ENCODE measurements at regions not wholly inside any gene's neighbourhood (a gene's known extent, or its start where the extent isn't known, plus 50 kb on each side); places are given as distances from the start of the nearest gene placed in this dataset.

- H3K9me3 ChIP-seq, result no peaks in the 10 kb centered on the region
- ATAC-seq (no peak), DNase-seq (no peak)
- intact Hi-C loops (cut with DNase I; ENCODE audit: low total_unique reads) (no loop called here), in situ Hi-C loops (cut with MboI; ENCODE audit: low sequenced_read_pairs in 4 of 4) (no loop called here)
- H3K27me3 ChIP-seq, result no peaks in the 10 kb centered on the region
- H3K4me1 ChIP-seq, result no peaks in the 10 kb centered on the region
- no peak overlapping the region for H3K4me3 ChIP-seq
- no peak for TF ChIP-seq CTCF (IDR thresholded peaks at IDR 0.05 in 4 of 5, conservative IDR thresholded peaks at IDR 0.05 in 1 of 5)
- TF ChIP-seq POLR2A (IDR thresholded peaks at IDR 0.05), result no peak
- no peaks in the 10 kb centered on the region for H3K36me3 ChIP-seq
- no peak overlapping the region for H3K27ac ChIP-seq
Observed at GRCh38 chr20:24830649-24831048, 118.4 kb upstream of the CST7 start.

- TF ChIP-seq CTCF (IDR thresholded peaks at IDR 0.05 in 4 of 5, conservative IDR thresholded peaks at IDR 0.05 in 1 of 5) (no peak), POLR2A (IDR thresholded peaks at IDR 0.05) (no peak)
- no peaks in the 10 kb centered on the region for H3K27me3 ChIP-seq
- H3K27ac ChIP-seq, result no peak overlapping the region
- intact Hi-C loops (cut with DNase I; ENCODE audit: low total_unique reads) (no loop called here), in situ Hi-C loops (cut with MboI; ENCODE audit: low sequenced_read_pairs in 4 of 4) (no loop called here)
- no peaks in the 10 kb centered on the region for H3K9me3 ChIP-seq
- no peak overlapping the region for H3K4me3 ChIP-seq
- no peaks in the 10 kb centered on the region for H3K36me3 ChIP-seq
- no peak for ATAC-seq
- H3K4me1 ChIP-seq, result no peaks in the 10 kb centered on the region
- no peak for DNase-seq
Observed at GRCh38 chr20:24831232-24831631, 117.8 kb upstream of the CST7 start.

GRCh38 chr20:24832518-24832917 is 116.6 kb upstream of the CST7 start:
- H3K4me3 ChIP-seq, result no peak overlapping the region
- H3K9me3 ChIP-seq, result no peaks in the 10 kb centered on the region
- no peaks in the 10 kb centered on the region for H3K36me3 ChIP-seq
- no peaks in the 10 kb centered on the region for H3K27me3 ChIP-seq
- TF ChIP-seq CTCF (IDR thresholded peaks at IDR 0.05 in 4 of 5, conservative IDR thresholded peaks at IDR 0.05 in 1 of 5) (no peak), POLR2A (IDR thresholded peaks at IDR 0.05) (no peak)
- H3K27ac ChIP-seq, result no peak overlapping the region
- no peak for DNase-seq
- no peaks in the 10 kb centered on the region for H3K4me1 ChIP-seq
- no peak for ATAC-seq
- intact Hi-C loops (cut with DNase I; ENCODE audit: low total_unique reads) (no loop called here), in situ Hi-C loops (cut with MboI; ENCODE audit: low sequenced_read_pairs in 4 of 4) (no loop called here)

GRCh38 chr20:24833592-24833991 is 115.5 kb upstream of the CST7 start:
- Histone ChIP-seq H3K27ac (no peak overlapping the region), H3K4me3 (no peak overlapping the region), H3K9me3 (no peaks in the 10 kb centered on the region), H3K36me3 (no peaks in the 10 kb centered on the region), H3K4me1 (no peaks in the 10 kb centered on the region), H3K27me3 (no peaks in the 10 kb centered on the region)
- in situ Hi-C loops (cut with MboI; ENCODE audit: low sequenced_read_pairs in 4 of 4), result no loop called here
- DNase-seq, result no peak
- no peak for ATAC-seq
- no peak for TF ChIP-seq CTCF (IDR thresholded peaks at IDR 0.05 in 4 of 5, conservative IDR thresholded peaks at IDR 0.05 in 1 of 5)
- no peak for TF ChIP-seq POLR2A (IDR thresholded peaks at IDR 0.05)
- intact Hi-C loops (cut with DNase I; ENCODE audit: low total_unique reads), result no loop called here

- in situ Hi-C loops (cut with MboI; ENCODE audit: low sequenced_read_pairs in 4 of 4), result no loop called here
- ATAC-seq (no peak), DNase-seq (no peak)
- no peak overlapping the region for H3K27ac ChIP-seq
- no peaks in the 10 kb centered on the region for H3K4me1 ChIP-seq
- TF ChIP-seq POLR2A (IDR thresholded peaks at IDR 0.05) (no peak), CTCF (IDR thresholded peaks at IDR 0.05 in 4 of 5, conservative IDR thresholded peaks at IDR 0.05 in 1 of 5) (no peak)
- intact Hi-C loops (cut with DNase I; ENCODE audit: low total_unique reads), result no loop called here
- no peaks in the 10 kb centered on the region for H3K9me3 ChIP-seq
- no peak overlapping the region for H3K4me3 ChIP-seq
- no peaks in the 10 kb centered on the region for H3K36me3 ChIP-seq
- no peaks in the 10 kb centered on the region for H3K27me3 ChIP-seq
Observed at GRCh38 chr20:24834310-24834709, 114.8 kb upstream of the CST7 start.
